WERI-Rb-1 (cell line): ENCODE measurements at regions not wholly inside any gene's neighbourhood (a gene's known extent, or its start where the extent isn't known, plus 50 kb on each side); places are given as distances from the start of the nearest gene placed in this dataset.

Experiments used
- DNase-seq: peaks from one replicate; pipeline ENCODE4 v3.0.0-alpha.2; 2020
- H3K27ac ChIP-seq: fragments of 250-450 bp; sonication (Bioruptor Pico); 2 replicates; pipeline ENCODE4 v1.5.1; 2020; ENCODE audit warnings: mild to moderate bottlenecking, moderate library complexity
- H3K27me3 ChIP-seq: fragments of 250-450 bp; sonication (Bioruptor Pico); 2 replicates; pipeline ENCODE4 v1.5.1; 2021; ENCODE audit warnings: mild to moderate bottlenecking, low read depth, moderate library complexity; ENCODE audit not compliant: insufficient read depth, severe bottlenecking
- H3K36me3 ChIP-seq: fragments of 250-450 bp; sonication (Bioruptor Pico); 2 replicates; pipeline ENCODE4 v1.5.1; 2020; ENCODE audit warnings: mild to moderate bottlenecking, moderate library complexity
- H3K4me3 ChIP-seq: 2 replicates; pipeline ENCODE4 v1.5.1; 2011; ENCODE audit warnings: low read depth, mild to moderate bottlenecking, control low read depth, low read length
- H3K9me3 ChIP-seq: fragments of 250-450 bp; sonication (Bioruptor Pico); 2 replicates; pipeline ENCODE4 v1.5.1; 2021; ENCODE audit warnings: mild to moderate bottlenecking, moderate library complexity; ENCODE audit not compliant: severe bottlenecking
- CTCF ChIP-seq: IDR thresholded peaks from 2 replicates; pipeline ENCODE4 v1.5.1; 2011; ENCODE audit warnings: low read depth, mild to moderate bottlenecking, control low read depth, inconsistent platforms, low read length

- Histone ChIP-seq H3K9me3 (peaks cover 3% of the 10 kb centered on the region), H3K4me3 (no peak overlapping the region), H3K36me3 (no peaks in the 10 kb centered on the region), H3K27me3 (no peaks in the 10 kb centered on the region), H3K27ac (no peak overlapping the region)
- no peak for TF ChIP-seq CTCF
- DNase-seq, result peak; percentile 19
Measured at GRCh38 chr5:165263536-165263935, 1758.1 kb downstream of the MAT2B start.

- no peak for DNase-seq
- no peak overlapping the region for H3K4me3 ChIP-seq
- H3K27me3 ChIP-seq, result no peaks in the 10 kb centered on the region
- no peak for TF ChIP-seq CTCF
- no peaks in the 10 kb centered on the region for H3K36me3 ChIP-seq
- no peak overlapping the region for H3K27ac ChIP-seq
- no peaks in the 10 kb centered on the region for H3K9me3 ChIP-seq
Measured at GRCh38 chr5:165266939-165267338, 1761.5 kb downstream of the MAT2B start.

- no peak overlapping the region for H3K27ac ChIP-seq
- TF ChIP-seq CTCF, result no peak
- no peak overlapping the region for H3K4me3 ChIP-seq
- no peaks in the 10 kb centered on the region for H3K36me3 ChIP-seq
- H3K27me3 ChIP-seq, result no peaks in the 10 kb centered on the region
- no peak for DNase-seq
- no peaks in the 10 kb centered on the region for H3K9me3 ChIP-seq
Measured at GRCh38 chr5:165272436-165272835, 1767.0 kb downstream of the MAT2B start.

GRCh38 chr5:165277661-165278060 is 1772.2 kb downstream of the MAT2B start:
- Histone ChIP-seq H3K27ac (no peak overlapping the region), H3K36me3 (no peaks in the 10 kb centered on the region), H3K4me3 (no peak overlapping the region), H3K9me3 (no peaks in the 10 kb centered on the region), H3K27me3 (no peaks in the 10 kb centered on the region)
- TF ChIP-seq CTCF, result no peak
- DNase-seq, result no peak

- no peak for DNase-seq
- H3K36me3 ChIP-seq, result no peaks in the 10 kb centered on the region
- H3K9me3 ChIP-seq, result no peaks in the 10 kb centered on the region
- H3K27ac ChIP-seq, result no peak overlapping the region
- no peaks in the 10 kb centered on the region for H3K27me3 ChIP-seq
- TF ChIP-seq CTCF, result no peak
- no peak overlapping the region for H3K4me3 ChIP-seq
Measured at GRCh38 chr5:165282491-165282890, 1777.1 kb downstream of the MAT2B start.

- Histone ChIP-seq H3K27ac (no peak overlapping the region), H3K36me3 (no peaks in the 10 kb centered on the region), H3K4me3 (no peak overlapping the region), H3K27me3 (no peaks in the 10 kb centered on the region), H3K9me3 (no peaks in the 10 kb centered on the region)
- TF ChIP-seq CTCF, result no peak
- no peak for DNase-seq
Measured at GRCh38 chr5:165286692-165287091, 1781.3 kb downstream of the MAT2B start.
